ENCODE measurements at regions not wholly inside any gene's neighbourhood (a gene's known extent, or its start where the extent isn't known, plus 50 kb on each side); places are given as distances from the start of the nearest gene placed in this dataset.

DNA sequence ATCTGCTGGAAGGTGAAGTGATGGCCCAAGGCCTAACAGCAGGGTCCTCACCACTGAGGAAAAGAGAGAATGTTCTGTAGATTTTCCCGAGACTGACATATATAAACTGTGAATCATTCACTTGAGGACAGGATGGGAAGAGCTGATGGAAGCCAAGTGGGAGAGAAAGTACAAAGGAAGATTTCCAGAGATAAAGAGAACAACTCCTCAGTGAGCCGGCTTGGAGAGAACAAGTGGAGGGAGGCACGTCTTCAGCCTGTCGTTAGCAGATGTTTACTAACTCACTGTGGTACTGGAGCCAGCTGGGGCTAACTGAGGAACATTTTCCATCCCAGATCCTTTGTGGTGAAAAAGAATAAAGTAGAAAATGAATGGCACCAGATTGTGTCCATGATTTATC lies 552.9 kb upstream of the TNP1 start:
- DNase-seq (ENCODE audit: low read depth, low spot score) = no peak

DNA sequence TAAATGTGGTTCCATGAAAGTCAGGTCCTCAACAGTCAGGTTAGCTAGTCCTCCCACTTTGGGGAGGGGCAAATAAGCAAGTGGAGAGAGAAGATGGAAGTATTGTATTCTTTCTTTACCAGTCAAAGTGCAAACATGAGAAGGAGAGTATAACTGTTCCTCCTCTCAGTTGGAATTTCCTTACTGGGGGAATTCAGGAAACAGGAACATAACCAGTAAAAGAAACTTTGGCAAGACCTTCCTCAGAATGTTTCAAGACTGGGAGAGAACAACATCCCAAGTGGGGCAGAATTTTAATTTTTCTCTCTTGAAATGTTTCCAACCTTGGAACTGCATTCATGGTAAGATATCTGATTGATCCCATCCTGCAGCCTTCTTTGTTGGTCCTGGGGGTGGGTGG lies 552.4 kb upstream of the TNP1 start:
- no peak for DNase-seq (ENCODE audit: low read depth, low spot score)

DNA sequence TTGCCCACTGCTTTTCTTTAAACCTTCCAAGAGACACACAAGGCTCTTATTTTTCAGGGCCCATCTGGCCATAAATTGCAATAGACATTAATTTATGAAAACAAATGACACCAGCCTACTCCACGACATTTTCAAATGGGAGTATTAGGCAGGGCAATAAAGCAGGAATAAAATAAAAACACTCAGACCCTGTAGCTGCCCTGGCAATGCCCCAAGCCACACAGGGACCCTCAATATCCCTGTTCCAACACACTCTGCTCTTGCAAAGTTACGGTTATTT lies 550.8 kb upstream of the TNP1 start:
- no peak for DNase-seq (ENCODE audit: low read depth, low spot score)

DNA sequence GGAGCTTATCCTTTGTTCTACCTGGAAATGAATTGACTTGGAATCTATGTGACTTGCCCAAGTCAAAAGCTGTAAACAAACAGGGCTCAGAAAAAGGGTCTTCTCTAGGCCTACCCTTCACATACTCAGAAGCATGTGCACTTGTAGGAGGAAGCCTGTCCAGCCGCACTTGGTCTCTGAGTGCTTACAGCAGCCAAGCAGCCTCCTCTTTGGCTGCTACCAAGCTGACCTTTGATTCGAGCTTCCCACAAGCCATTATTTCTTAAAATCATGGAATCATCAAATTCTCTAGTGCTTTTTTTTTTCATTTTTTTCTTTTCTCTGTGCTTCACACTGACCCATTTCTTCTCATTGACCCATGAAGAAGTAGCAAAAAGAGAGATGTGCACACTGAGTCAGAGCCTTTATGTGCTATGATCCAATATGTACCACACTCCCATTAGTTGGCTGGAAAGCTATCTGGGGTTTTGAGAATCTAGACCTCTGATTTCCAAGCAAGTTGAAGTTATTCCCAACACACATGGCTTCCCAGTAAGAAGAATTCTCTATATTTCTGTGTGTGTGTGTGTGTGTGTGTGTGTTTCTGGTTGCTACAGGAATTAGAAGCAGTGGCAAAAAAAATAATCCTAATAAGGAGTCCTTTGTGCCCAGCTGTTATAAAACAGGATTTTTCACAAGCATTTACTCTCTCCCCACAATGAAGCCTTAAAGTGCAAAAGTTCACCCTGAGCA lies 550.3 kb upstream of the TNP1 start:
- DNase-seq (ENCODE audit: low read depth, low spot score) = no peak

DNA sequence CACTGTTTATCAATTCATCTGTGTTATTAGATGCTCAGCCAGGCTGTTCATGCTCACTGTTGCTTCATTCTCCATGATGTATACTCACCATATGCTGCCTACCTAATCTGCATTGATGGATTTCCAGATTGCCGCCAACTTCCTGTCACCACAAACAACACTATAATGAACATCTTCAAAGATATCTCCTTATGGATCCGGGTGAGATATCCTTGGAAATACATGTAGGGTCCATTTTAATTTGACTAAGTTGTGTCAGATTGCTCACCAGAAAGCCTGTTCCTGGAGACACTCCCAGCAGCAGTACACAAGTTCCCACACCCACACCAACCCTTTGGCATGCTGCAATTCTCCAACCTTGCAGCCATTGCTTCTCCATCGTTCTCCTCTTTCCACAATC lies 547.5 kb upstream of the TNP1 start:
- DNase-seq (ENCODE audit: low read depth, low spot score) = no peak

DNA sequence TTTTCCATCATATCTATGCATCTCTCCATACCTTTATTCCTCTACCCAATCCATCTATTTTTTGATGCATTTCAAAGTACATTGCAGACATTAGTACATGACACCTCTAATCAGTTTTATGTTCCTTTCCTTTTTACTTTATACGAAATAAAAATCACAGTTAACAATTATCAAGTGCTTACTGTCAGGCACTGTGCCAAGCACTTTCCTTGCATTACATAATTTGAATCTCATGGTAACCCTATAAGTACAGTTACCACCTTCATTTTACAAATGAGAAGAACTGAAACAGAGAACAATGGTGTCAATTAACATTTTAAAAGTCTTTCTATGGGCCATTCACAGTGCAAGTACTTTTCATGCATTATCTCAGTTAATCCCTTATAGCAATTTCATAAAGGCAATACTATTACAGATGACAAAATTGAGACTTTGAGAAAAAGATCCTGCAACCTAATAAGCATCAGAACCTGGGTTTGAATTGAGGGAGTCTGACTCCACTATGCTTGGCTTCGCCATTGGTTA lies 544.4 kb upstream of the TNP1 start:
- no peak for DNase-seq (ENCODE audit: low read depth, low spot score)

DNA sequence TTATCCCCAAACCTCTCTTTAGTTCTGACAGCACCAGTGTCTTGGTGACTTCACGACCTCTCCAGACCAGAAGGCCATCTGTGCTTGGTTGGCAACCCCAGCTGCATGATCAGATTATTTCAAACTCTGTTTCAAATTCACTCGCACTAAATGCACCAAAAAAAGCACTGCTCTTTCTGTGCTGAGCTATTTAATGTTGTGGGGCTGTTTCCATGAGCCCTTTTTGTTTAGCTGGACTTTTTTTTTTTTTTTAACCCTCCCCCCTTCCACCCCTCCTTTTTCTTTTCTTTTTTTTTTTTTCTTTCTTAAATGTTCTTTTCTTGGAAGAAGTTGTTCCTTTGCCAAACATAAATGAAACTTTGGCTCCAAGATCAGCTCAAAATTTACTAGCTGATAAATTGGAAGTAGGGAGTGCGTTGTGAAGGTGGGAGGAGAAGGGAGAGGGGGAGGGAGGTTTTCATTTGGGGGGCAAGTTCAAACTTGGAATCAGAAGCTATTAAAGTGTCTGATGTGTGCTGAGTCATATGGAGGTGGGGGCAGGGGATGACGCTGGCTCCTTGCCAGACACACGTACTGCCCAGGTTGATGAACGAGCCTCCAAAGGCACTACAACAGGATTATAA lies 543.0 kb upstream of the TNP1 start:
- DNase-seq (ENCODE audit: low read depth, low spot score) = peak; percentile 48

DNA sequence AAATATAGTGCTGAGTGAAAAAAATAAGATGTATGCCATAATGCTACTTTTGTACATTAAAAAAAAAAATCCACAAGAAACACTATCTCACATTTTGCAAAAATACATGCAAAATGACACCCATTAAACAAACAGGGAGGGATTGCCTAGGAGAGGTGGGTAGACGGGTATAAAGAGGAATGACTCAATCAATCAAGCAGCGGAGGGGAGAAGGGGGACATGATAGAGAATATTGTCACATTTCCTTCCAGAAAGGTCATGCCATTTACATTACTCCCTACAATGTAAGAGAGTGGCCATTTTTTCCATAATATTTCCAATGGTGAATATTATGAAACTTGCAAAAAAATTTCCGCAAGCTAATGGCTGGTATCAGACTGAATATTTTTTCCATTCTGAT lies 542.3 kb upstream of the TNP1 start:
- no peak for DNase-seq (ENCODE audit: low read depth, low spot score)

DNA sequence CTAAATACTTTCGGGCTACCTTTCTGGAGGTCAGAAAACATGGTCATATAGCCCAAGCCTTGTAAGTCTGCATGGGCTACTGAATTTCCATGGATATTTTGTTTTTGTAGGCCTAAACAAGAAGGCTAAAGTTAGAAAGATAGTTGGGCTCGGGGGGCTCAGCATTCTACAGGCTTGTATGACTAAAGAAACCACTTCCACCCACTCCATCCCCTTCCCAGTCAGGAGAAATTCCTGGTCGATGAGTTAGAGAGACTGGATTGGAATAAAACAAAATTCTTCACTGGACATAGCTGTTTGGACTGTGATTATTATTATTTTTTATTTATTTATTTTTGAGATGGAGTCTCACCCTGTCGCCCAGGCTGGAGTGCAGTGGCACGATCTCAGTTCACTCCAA lies 539.4 kb upstream of the TNP1 start:
- peak; percentile 61 for DNase-seq (ENCODE audit: low read depth, low spot score)

DNA sequence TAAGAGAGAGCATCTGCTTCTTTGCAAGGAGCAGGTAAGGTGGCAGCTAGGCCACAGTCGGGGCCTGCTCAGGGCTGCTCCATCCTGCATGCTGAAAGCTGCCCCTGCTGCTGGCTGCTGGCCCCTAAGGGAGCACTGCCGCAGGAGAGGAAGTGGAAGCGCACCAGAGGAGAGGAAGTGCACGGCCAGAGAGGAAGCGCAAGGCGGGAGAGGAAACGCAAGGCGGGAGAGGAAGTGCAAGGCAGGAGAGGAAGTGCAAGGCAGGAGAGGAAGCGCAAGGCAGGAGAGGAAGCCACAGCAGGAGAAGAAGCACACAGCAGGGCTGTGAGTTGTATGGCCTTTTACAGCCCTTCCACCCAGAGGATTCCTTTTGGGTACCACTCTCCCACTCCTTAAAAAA lies 539.0 kb upstream of the TNP1 start:
- no peak for DNase-seq (ENCODE audit: low read depth, low spot score)

DNA sequence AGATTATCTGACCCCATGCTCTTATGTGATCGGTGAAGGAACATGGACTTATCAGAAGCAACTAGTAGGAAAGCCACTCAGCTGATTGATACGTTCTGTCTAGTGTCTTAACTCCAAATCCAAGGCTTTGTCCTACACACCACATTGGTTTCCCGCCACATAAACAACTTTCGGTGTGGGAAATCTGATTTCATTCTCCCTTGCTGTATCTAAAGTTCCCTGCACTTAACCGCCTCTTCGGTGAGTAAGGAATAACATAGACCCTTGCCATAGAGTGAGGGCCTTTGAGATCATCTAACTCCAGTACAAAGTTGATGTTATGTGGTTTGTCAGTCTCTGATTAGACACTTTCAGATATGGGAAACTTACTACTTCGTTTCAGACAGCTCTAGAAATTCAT lies 538.2 kb upstream of the TNP1 start:
- DNase-seq (ENCODE audit: low read depth, low spot score) = no peak

DNA sequence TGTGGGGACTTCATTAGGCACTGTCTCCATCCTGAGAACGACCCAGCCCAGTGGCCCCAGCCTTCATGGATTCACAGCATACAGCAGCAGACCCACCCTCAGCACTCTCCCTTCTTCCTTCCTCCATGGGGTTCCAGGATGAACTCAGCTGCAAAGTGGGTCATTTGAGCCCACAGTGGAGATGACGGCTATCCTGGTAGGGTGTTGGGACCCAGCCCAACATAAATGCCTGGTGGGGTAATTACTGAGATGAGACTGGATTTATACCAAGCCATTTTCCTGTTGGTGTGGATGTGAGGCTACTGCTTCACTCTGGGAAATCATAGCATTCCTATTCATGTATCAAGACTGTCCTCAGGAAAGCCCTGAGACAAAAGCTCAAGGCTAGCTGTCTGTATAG lies 536.7 kb upstream of the TNP1 start:
- no peak for DNase-seq (ENCODE audit: low read depth, low spot score)

DNA sequence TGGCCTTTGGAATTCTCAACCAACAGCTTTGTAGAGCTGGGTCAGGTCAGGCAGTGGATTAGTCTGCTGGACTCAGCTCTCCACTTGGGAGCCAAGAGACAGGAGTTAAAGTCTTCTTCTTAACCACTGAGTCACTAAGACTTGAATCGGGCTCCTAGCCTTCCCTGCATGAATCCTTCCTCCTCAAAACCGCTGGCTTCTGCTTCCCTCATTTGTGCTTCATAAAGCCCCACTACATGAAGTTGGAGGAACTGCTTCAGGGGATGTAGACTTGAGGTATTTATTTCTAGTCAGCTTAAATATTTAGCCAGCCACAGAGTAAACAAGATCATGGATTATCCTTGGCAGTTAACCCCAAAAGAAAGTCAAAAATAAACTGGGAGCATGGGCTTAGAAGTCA lies 536.3 kb upstream of the TNP1 start:
- peak; percentile 32 for DNase-seq (ENCODE audit: low read depth, low spot score)

DNA sequence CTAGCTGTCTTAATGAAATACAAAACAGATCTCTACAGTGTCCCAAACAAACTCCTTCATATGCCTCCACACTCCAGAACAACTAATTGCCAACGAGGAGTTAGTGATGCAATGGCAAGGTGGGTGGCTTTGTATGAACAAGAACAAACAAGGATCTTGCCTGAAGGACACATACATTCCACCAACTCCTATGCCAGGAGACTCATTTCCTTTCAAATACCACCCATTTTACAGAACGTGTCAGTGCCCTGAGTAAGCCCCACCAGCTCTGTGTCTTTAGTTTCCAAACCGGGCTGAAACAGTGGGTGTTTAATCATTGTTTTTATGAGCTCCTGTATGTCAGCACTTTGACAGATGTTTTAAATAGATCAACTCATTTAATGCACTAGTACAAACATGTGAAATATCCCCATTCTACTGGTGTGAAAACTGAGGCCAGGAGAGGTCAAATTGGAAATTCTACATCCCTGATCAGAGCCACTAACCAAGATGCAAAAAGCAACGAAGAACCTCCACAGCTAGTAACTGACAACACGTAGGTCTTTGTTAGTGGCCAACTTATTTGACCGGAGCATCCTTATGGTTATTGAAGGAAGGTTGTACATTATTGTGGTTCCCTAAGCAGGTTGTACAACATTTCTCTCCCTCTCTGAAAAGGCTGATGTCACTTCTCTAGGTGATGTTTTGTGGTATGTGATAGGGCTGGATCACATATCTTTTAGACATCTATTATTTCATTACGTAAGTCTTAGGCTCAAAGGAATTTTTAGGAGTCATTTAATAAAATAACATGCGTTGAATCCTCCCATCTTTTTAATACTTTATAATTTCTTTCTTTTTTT lies 534.9 kb upstream of the TNP1 start:
- no peak for DNase-seq (ENCODE audit: low read depth, low spot score)

DNA sequence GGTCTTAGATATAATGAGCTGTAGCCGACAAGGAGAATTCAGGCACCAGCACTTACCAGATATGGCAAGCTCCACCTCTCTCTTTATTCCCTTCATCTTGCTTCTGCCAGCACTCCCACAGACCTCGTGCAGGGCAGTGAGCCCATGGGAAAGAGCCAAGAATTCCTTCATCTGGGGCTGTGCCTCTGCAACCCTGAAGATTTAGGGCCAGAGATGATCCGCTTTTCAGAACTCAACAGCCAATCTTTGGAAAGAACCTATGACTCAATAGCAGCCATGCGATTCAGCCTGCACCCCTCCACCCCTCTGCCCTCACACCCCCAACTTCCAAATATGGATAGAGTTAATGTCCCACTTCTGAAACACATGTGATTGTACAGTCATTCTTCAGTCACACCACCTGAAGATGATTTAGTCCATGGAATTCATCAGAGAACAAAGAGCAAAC lies 533.7 kb upstream of the TNP1 start:
- DNase-seq (ENCODE audit: low read depth, low spot score) = peak; percentile 85

DNA sequence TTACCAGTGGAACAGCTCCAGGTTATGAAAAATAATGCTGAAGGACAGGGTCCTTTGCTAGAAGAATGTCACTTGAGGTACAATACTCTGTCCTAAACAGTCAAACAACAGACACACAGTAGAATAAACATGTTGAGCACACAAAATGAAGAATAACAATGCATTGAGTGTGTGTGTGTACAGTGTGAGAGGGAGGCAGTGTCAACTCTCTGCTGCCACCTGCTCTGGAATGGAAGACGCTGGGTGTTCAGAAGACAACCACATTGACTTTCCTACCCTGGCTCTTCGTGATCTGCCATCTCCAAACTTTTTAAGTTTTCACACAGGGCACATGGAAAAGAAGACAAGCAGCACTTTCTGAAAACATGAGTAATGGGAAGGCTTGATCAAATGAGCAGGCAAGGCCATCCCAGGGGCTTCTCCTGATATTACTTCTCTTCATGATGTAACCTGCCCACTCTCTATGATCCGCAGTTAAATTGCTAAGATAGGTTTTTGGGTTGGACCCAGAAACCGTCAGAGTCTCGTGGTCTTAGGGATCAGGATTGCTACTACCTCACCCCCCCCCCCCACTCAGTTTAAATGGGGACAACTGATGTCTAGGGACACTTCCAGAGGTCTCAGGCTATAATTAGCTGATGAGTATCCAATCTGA lies 533.2 kb upstream of the TNP1 start:
- no peak for DNase-seq (ENCODE audit: low read depth, low spot score)

DNA sequence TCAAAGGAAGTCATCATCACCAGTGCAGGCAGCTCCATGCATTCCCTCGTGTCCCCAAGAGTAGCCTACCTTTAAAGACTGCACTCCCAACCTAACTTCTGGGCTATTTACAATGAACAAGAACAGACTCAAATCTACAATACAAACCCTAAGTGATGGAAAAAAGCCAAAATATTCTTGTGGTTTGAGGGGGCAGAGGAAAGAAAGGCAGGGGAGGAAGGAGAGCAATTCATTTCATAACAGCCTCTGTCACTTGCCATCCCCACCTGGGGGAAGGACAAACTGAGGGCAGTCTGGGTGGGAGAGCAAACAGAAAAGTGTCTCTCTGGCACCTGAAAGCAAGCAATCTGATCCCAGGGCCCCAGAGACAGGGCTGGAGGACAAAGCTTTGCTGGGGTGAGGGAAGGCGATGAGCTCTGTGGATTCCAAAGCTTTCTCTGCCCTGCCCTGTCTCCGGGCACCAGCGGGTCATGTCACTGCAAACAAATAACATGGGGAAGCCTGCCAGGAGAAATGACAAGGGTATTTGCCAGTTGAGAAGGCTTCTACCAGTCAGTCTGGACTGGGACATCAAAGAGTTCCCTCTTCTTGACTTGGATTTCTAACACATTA lies 528.0 kb upstream of the TNP1 start:
- peak; percentile 28 for DNase-seq (ENCODE audit: low read depth, low spot score)

DNA sequence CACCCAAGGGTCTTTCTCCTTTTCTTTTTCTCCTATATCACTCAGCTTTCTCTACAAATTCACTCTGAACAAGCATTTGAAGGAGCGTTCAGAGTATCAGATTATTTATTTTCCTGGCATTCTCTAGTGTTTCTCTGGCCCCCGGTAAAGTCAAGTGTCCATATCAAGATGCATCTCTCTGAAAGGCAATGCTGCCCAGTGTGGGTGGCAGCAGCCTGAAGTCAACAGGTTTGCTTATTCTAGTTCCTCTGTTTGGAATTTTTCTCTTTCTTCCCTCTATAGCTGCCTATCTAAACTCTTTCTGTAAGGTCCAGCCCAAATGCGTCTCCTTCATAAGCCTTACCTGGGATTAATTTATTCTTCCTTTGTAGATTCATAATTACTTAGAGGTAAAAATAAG lies 526.2 kb upstream of the TNP1 start:
- no peak for DNase-seq (ENCODE audit: low read depth, low spot score)

DNA sequence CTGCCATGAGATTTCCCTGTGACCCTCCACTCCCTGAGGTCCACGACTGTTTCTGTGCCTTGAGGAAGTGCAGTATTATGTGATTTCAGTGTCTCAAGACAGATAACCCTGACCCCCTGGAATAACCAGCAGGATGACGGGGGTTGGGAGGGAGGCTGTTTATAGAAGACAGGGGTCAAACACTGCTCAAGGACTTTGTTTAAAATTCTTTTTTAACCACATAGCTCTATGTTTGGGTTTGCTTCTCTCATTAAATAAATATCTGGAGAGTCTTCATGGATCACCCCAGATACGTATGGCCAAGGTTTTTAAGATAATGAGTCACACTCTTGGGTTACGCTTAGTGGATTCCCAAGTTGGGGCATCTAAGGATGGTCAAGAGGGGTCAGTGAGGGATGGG lies 523.8 kb upstream of the TNP1 start:
- no peak for DNase-seq (ENCODE audit: low read depth, low spot score)

DNA sequence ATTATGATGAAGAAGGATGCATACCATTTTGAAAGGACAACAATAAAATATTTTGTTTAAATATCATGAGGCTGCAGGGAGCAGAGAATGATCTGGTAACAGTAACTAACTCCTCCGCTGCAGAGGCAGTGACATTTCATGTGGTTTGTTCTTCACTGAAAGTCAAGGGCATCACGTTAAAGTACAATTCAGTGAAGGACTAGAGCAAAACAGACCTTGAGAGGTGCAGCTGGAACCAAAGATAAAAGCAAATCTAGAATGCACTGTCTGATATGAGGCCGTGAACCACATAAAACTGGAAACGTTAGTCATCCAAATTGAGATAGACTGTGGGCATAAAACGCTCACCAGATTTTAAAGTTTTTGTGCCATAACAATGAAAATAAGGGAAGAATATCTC lies 522.9 kb upstream of the TNP1 start:
- DNase-seq (ENCODE audit: low read depth, low spot score) = no peak

DNA sequence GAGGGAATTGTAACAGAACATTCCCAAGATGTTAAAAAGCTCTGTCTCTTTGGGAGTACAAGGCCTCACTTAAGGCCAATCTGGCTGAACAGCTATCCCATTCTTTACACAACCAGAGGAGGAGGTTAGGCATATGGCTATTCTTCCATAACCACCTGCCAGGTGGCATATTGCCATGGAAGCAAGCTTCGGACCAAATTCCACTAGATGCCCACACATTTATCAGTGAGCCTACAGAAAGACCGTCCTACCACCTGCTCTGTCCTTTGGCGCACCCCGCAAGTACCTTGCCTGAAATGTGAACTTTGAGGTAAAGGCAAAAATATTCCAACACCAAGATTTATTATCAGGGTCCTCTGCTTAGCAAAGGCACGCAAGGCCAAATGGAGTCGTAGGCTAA lies 519.9 kb upstream of the TNP1 start:
- no peak for DNase-seq (ENCODE audit: low read depth, low spot score)

DNA sequence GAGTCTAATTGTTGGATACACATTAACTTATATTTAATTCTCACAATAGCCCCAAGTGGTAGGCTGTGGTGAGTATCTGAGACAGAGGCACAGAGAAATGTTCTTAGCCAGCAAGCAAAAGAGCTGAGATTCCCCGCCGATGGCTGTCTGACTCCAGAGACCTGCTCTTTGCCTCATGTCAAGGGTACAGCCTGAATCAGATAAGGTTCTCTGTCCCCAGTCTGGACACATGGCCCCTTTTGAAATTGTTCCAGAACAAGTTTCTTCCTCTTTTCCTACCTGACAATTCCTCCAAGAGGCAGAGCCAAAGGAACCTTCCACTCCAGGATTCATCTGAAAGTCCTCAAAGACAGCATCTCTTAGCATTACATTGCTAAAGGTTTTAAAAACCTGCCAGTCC lies 512.9 kb upstream of the TNP1 start:
- no peak for DNase-seq (ENCODE audit: low read depth, low spot score)

All from astrocyte of the hippocampus (primary cell).